Neural cell (in vitro differentiated cells): ENCODE measurements at regions not wholly inside any gene's neighbourhood (a gene's known extent, or its start where the extent isn't known, plus 50 kb on each side); places are given as distances from the start of the nearest gene placed in this dataset.

Experiments
- H2AFZ ChIP-seq: fragments of 200-600, 300-800 bp; sonication (generic), shearing (Covaris generic); 2 replicates; pipeline ENCODE4 v1.6.0; 2014; ENCODE audit warnings: low read depth, mild to moderate bottlenecking, antibody characterized with exemption, low read length, moderate library complexity
- H3F3A ChIP-seq: fragments of 200-600 bp; shearing (Covaris generic); 2 replicates; pipeline ENCODE4 v1.6.1; 2016; ENCODE audit warnings: mild to moderate bottlenecking, moderate library complexity, mixed read lengths, antibody characterized with exemption, low read length; ENCODE audit not compliant: insufficient read depth, poor library complexity, severe bottlenecking
- H3K27ac ChIP-seq: fragments of 200-600, 300-800 bp; sonication (generic), shearing (Covaris generic); 2 replicates; pipeline ENCODE4 v1.5.1; 2014; ENCODE audit warnings: mild to moderate bottlenecking, low read length, moderate library complexity
- H3K27me3 ChIP-seq: fragments of 300-800, 200-600 bp; sonication (generic), shearing (Covaris generic); 2 replicates; pipeline ENCODE4 v1.6.0; 2014; ENCODE audit warnings: mild to moderate bottlenecking, low read depth, low read length, moderate library complexity; ENCODE audit not compliant: insufficient read depth
- H3K36me3 ChIP-seq: fragments of 300-800, 200-600 bp; sonication (generic), shearing (Covaris generic); 2 replicates; pipeline ENCODE4 v1.5.1; 2014; ENCODE audit warnings: mild to moderate bottlenecking, antibody characterized with exemption, low read length, moderate library complexity; ENCODE audit not compliant: insufficient read depth
- H3K4me2 ChIP-seq: fragments of 300-800, 200-600 bp; sonication (generic), shearing (Covaris generic); 2 replicates; pipeline ENCODE4 v1.6.0; 2014; ENCODE audit warnings: mild to moderate bottlenecking, low read length
- H3K4me3 ChIP-seq: fragments of 300-800, 200-600 bp; sonication (generic), shearing (Covaris generic); 2 replicates; pipeline ENCODE4 v1.5.1; 2014; ENCODE audit warnings: mild to moderate bottlenecking, low read length, moderate library complexity
- H3K79me2 ChIP-seq: fragments of 200-600 bp; shearing (Covaris generic); replicated peaks from 2 replicates; pipeline ENCODE4 v1.6.0; 2014; ENCODE audit warnings: mild to moderate bottlenecking, low read length, moderate library complexity; ENCODE audit not compliant: insufficient read depth
- H3K9ac ChIP-seq: fragments of 300-800, 200-600 bp; sonication (generic), shearing (Covaris generic); 2 replicates; pipeline ENCODE4 v1.6.1; 2016; ENCODE audit warnings: mild to moderate bottlenecking, low read length, mixed read lengths
- H3K9me2 ChIP-seq: fragments of 200-600 bp; shearing (Covaris generic); 2 replicates; pipeline ENCODE4 v1.6.1; 2016; ENCODE audit warnings: mild to moderate bottlenecking, low read length, mixed read lengths; ENCODE audit not compliant: insufficient read depth
- H3K9me3 ChIP-seq: fragments of 200-600, 300-800 bp; sonication (generic), shearing (Covaris generic); 2 replicates; pipeline ENCODE4 v1.6.1; 2016; ENCODE audit warnings: mild to moderate bottlenecking, mixed run types, low read length, moderate library complexity, mixed read lengths
- H4K20me1 ChIP-seq: fragments of 200-600 bp; shearing (Covaris generic); 2 replicates; pipeline ENCODE4 v1.6.1; 2016; ENCODE audit warnings: mild to moderate bottlenecking, mixed run types; ENCODE audit not compliant: insufficient read depth
- CTCF ChIP-seq: fragments of 450-650 bp; IDR thresholded peaks from 2 replicates; pipeline ENCODE4 v1.5.1; 2014; ENCODE audit warnings: antibody characterized with exemption, mild to moderate bottlenecking, moderate library complexity; ENCODE audit not compliant: poor library complexity, severe bottlenecking
- EP300 ChIP-seq: fragments of 450-650 bp; conservative IDR thresholded peaks from 2 replicates; pipeline ENCODE4 v1.6.1; 2014; ENCODE audit warnings: antibody characterized with exemption, mild to moderate bottlenecking, moderate library complexity; ENCODE audit not compliant: poor library complexity, severe bottlenecking
- EZH2 ChIP-seq: fragments of 200-600, 300-800 bp; shearing (Covaris generic), sonication (generic); IDR thresholded peaks from 2 replicates; pipeline ENCODE4 v1.6.1; 2014; ENCODE audit warnings: antibody characterized with exemption, low read length, borderline replicate concordance, mild to moderate bottlenecking; ENCODE audit not compliant: insufficient read depth, poor library complexity, severe bottlenecking
- MXI1 ChIP-seq: fragments of 450-650 bp; conservative IDR thresholded peaks from 2 replicates; pipeline ENCODE4 v1.6.1; 2014; ENCODE audit warnings: antibody characterized with exemption, mild to moderate bottlenecking; ENCODE audit not compliant: poor library complexity, severe bottlenecking
- POLR2AphosphoS5 ChIP-seq: IDR thresholded peaks from 2 replicates; pipeline ENCODE4 v1.6.1; 2012
- RAD21 ChIP-seq: fragments of 450-650 bp; conservative IDR thresholded peaks from 2 replicates; pipeline ENCODE4 v1.6.1; 2014; ENCODE audit warnings: antibody characterized with exemption, mild to moderate bottlenecking, moderate library complexity
- REST ChIP-seq: IDR thresholded peaks from 2 replicates; pipeline ENCODE4 v1.6.1; 2012; ENCODE audit warnings: borderline replicate concordance
- SMC3 ChIP-seq: fragments of 450-650 bp; conservative IDR thresholded peaks from 2 replicates; pipeline ENCODE4 v1.6.1; 2014; ENCODE audit warnings: antibody characterized with exemption, mild to moderate bottlenecking, moderate library complexity; ENCODE audit not compliant: poor library complexity
- TAF1 ChIP-seq: IDR thresholded peaks from 2 replicates; pipeline ENCODE4 v1.6.1; 2012; ENCODE audit warnings: low read depth

GRCh38 chr21:43292041-43292865 lies 123.4 kb downstream of the CRYAA start:
- no peak overlapping the region for H3K4me3 ChIP-seq
- no peaks in the 10 kb centered on the region for H3F3A ChIP-seq
- no peak overlapping the region for H2AFZ ChIP-seq
- no peak overlapping the region for H3K4me2 ChIP-seq
- no peak overlapping the region for H3K9ac ChIP-seq
- no peaks in the 10 kb centered on the region for H3K9me2 ChIP-seq
- H3K36me3 ChIP-seq: no peaks in the 10 kb centered on the region
- H3K27ac ChIP-seq: no peak overlapping the region
- H3K79me2 ChIP-seq: no peaks in the 10 kb centered on the region
- no peaks in the 10 kb centered on the region for H4K20me1 ChIP-seq
- TF ChIP-seq POLR2AphosphoS5 (no peak), EZH2 (no peak), MXI1 (no peak), RAD21 (no peak), REST (no peak), CTCF (no peak), SMC3 (no peak), TAF1 (no peak), EP300 (no peak)
- H3K27me3 ChIP-seq: no peaks in the 10 kb centered on the region
- H3K9me3 ChIP-seq: no peaks in the 10 kb centered on the region

- Histone ChIP-seq H3K27ac (no peak overlapping the region), H3K4me2 (no peak overlapping the region), H3K9me2 (no peaks in the 10 kb centered on the region), H3K36me3 (no peaks in the 10 kb centered on the region), H3K4me3 (no peak overlapping the region), H3K9ac (no peak overlapping the region), H3K9me3 (no peaks in the 10 kb centered on the region), H4K20me1 (no peaks in the 10 kb centered on the region), H3K79me2 (no peaks in the 10 kb centered on the region), H3F3A (no peaks in the 10 kb centered on the region), H2AFZ (no peak overlapping the region), H3K27me3 (no peaks in the 10 kb centered on the region)
- TF ChIP-seq RAD21 (no peak), SMC3 (no peak), CTCF (no peak), TAF1 (no peak), EP300 (no peak), MXI1 (no peak), EZH2 (no peak), POLR2AphosphoS5 (no peak), REST (no peak)
Measured at GRCh38 chr21:43291347-43291950, 122.6 kb downstream of the CRYAA start.
